DMS53 (cell line): ENCODE measurements at regions not wholly inside any gene's neighbourhood (a gene's known extent, or its start where the extent isn't known, plus 50 kb on each side); places are given as distances from the start of the nearest gene placed in this dataset.

ENCODE experiments used
- DNase-seq: peaks from one replicate; lab custom pipeline; 2025; lab: John Stamatoyannopoulos, UW

GRCh38 chr10:108850138-108850854 is 1073.0 kb downstream of the XPNPEP1 start:
- DNase-seq = no peak

GRCh38 chr10:108849688-108850087 is 1073.6 kb downstream of the XPNPEP1 start:
- no peak for DNase-seq

GRCh38 chr10:108849186-108849585 is 1074.1 kb downstream of the XPNPEP1 start:
- no peak for DNase-seq

GRCh38 chr10:108848046-108848445 is 1075.3 kb downstream of the XPNPEP1 start:
- DNase-seq = no peak

- DNase-seq = no peak
Measured at GRCh38 chr10:108840944-108841343, 1082.4 kb downstream of the XPNPEP1 start.

GRCh38 chr10:108836362-108836761 is 1086.9 kb downstream of the XPNPEP1 start:
- no peak for DNase-seq

GRCh38 chr10:108822026-108822425 is 1101.3 kb downstream of the XPNPEP1 start:
- no peak for DNase-seq

- no peak for DNase-seq
Measured at GRCh38 chr10:108819302-108819701, 1104.0 kb downstream of the XPNPEP1 start.

GRCh38 chr10:108817584-108817983 is 1105.7 kb downstream of the XPNPEP1 start:
- DNase-seq = no peak

- no peak for DNase-seq
Measured at GRCh38 chr10:108817135-108817534, 1106.2 kb downstream of the XPNPEP1 start.

GRCh38 chr10:108812906-108813305 is 1110.4 kb downstream of the XPNPEP1 start:
- no peak for DNase-seq

GRCh38 chr10:108812296-108812695 is 1111.0 kb downstream of the XPNPEP1 start:
- DNase-seq = no peak

- DNase-seq = no peak
Measured at GRCh38 chr10:108808228-108808627, 1115.1 kb downstream of the XPNPEP1 start.

GRCh38 chr10:108801775-108802517 is 1121.4 kb downstream of the XPNPEP1 start:
- DNase-seq = no peak

- no peak for DNase-seq
Measured at GRCh38 chr10:108801220-108801619, 1122.1 kb downstream of the XPNPEP1 start.

GRCh38 chr10:108797573-108797972 is 1125.7 kb downstream of the XPNPEP1 start:
- DNase-seq = no peak

GRCh38 chr10:108791794-108792474 is 1131.4 kb downstream of the XPNPEP1 start:
- no peak for DNase-seq

- no peak for DNase-seq
Measured at GRCh38 chr10:108791030-108791429, 1132.3 kb downstream of the XPNPEP1 start.

- DNase-seq = no peak
Measured at GRCh38 chr10:108789919-108790318, 1133.4 kb downstream of the XPNPEP1 start.

- no peak for DNase-seq
Measured at GRCh38 chr10:108789336-108789735, 1134.0 kb downstream of the XPNPEP1 start.

- DNase-seq = no peak
Measured at GRCh38 chr10:108788891-108789290, 1134.4 kb downstream of the XPNPEP1 start.

GRCh38 chr10:108787932-108788331 is 1135.4 kb downstream of the XPNPEP1 start:
- no peak for DNase-seq

GRCh38 chr10:108785011-108785410 is 1138.3 kb downstream of the XPNPEP1 start:
- no peak for DNase-seq
